HG03378 (cell line): ENCODE measurements at regions not wholly inside any gene's neighbourhood (a gene's known extent, or its start where the extent isn't known, plus 50 kb on each side); places are given as distances from the start of the nearest gene placed in this dataset.

Experiments
- ATAC-seq: cut with Tn5 transposase; IDR thresholded peaks from one replicate; pipeline ENCODE4 v1.9.1; 2021; ENCODE audit warnings: mild to moderate bottlenecking, moderate library complexity; ENCODE audit not compliant: unreplicated experiment

- no peak for ATAC-seq
Observed at GRCh38 chr15:35654332-35654731, 108.4 kb upstream of the DPH6 start.

DNA sequence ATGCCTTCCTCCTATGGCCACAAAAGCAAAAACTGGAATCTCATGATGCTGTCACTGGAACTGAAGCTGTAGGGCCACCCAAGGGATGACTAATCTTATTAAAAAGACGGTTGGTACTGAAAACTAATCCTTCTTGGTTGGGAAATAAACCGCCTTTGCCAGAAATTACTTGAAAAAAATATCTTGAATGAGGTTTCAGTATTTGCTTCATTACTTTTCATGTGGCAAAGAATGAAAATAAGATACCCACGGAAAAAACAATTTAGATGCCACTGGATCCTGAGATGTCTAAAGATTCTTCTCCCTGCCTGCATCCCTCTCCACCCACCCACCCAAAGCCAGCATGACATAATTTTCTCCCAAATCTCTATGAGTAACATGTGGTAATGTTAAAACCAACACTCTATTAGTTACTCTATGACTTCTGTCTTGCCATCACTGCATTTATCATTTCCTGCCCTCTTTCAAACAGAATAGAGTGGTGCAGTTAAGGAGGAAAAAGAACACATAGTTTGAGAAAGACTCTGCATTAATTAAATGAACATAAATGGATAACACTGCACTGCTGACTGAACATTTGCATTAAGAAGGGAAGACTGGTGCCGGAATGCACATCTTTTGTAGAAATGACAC lies 111.8 kb upstream of the DPH6 start:
- no peak for ATAC-seq

DNA sequence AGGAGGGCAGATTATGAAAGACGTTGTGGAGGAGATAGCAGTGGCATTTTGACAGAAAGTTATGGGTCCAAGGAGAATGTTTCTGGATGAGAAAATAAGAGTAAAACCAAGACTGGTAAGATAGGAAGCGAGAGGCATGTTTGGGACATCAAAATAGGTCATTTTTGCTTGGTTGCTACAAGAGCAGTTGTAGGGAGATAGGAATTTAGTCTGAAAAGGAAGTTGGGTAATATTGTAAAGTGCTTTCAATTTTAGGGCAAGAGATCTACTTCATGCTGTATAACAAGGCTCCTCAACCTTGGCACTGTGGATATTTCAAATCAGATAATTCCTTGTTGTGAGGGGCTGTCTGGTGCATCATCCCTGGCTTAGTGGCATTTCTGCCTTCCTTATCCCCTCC lies 118.0 kb upstream of the DPH6 start:
- no peak for ATAC-seq

DNA sequence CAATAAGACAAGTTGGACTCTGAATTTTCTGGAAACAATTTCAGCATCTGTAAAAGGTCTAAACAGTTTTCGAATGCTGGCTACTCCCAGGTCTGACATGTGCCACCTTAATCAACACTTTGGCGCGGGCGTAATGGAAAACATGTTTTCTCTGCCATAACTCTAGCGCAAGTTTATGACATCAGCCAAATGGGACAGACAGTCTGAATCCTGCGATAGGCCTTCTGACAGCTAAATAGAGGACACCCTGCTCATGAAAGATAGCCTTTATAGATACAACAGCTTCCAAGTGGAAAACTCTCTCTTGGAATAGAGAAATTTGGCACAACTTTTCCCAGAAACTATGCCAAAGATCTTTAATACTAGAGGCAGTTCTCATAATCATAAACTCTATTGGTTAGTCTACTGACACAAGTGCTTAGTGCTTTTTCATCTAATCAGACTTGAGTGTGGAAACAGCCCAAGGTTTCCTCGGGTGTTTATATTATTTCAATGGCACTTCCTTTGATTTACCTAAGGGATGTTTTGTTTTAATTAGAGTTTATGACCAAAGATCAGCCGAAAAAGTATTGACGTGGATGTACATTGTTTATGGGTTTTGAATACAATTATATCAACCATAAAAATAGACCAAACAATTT lies 120.1 kb upstream of the DPH6 start:
- ATAC-seq = no peak

- no peak for ATAC-seq
Observed at GRCh38 chr15:35667908-35668307, 121.9 kb upstream of the DPH6 start.

DNA sequence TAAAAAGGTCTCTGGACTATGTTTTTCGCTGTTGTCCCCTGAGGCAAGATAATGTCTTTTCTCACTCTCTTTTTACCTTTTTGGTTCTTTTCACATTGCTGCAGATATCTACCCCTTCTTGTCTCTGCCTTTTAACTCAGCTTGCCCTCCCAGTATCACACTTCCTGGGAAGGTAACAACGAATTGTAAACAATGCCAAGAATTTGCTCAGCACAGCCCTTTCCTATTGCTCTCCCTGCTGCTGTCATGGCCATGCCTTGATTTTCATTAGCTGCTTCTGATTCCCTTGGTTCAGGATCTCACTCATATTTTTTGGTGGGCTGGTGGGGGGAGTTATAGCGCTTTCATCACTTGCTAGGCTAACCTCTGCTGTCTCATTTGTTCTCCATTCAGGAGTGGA lies 123.1 kb upstream of the DPH6 start:
- no peak for ATAC-seq

- no peak for ATAC-seq
Observed at GRCh38 chr15:35669432-35670045, 123.6 kb upstream of the DPH6 start.

DNA sequence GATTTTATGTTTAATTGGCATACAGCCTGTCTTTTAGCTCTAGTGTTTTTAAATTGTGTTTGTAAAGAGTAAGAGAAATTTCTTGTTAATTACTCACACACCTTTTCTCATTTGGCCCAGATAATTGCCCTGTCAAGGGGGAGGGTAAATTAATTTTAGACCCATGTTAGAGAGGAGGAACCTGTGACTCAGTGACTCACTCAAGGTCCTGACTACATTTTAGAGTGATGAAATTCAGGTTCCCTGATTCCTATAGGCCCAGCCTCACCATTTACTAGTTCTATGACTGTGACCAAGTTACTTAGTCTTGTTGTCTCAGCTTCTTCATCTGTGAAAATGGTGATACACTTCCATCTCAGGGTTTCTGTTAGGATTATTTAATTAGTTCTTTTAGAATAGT lies 125.2 kb upstream of the DPH6 start:
- ATAC-seq = no peak

GRCh38 chr15:35671981-35672380 lies 126.0 kb upstream of the DPH6 start:
- no peak for ATAC-seq

- ATAC-seq = peak; percentile 88
Observed at GRCh38 chr15:35673093-35673684, 127.2 kb upstream of the DPH6 start.

GRCh38 chr15:35674873-35675781 lies 129.2 kb upstream of the DPH6 start:
- ATAC-seq = no peak

DNA sequence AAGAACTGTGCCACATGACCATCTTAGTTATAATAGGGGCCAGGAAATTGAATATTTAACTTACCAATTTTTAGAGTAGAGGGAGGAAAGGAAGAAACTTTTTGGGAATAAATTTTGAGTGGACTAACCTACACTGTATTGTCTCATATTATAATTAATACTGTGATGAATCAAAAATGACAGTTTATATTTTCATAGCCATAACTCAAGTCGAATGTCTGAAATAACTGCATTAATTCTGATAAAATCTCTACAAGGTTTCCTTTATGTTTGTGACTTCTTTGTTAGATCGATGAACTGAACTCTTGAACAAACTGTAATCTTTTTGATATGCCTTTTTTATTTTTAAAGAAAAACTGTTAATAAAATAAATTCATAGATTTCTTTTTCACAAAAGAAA lies 132.8 kb upstream of the DPH6 start:
- ATAC-seq = no peak

GRCh38 chr15:35679186-35679585 lies 133.2 kb upstream of the DPH6 start:
- ATAC-seq = no peak

DNA sequence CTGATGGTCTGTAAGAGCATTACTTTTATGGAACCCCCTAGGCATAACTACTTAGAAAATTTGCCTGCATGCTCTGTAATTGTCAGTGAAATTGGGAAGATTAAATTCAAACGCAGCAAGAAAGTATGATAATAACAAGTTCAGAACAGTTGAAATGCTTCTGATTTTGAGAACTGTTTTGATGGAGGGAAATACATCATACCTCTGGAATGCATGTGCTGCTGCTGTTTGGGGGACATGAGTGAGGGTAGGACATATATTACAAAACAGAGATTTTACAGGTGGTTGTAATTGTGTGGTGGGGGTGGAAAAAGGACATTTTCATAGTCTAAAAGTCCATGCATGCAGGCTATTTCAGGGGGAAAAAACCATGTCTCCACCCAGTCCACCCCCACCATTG lies 135.0 kb upstream of the DPH6 start:
- ATAC-seq = no peak

GRCh38 chr15:35686347-35686746 lies 140.4 kb upstream of the DPH6 start:
- ATAC-seq = no peak

DNA sequence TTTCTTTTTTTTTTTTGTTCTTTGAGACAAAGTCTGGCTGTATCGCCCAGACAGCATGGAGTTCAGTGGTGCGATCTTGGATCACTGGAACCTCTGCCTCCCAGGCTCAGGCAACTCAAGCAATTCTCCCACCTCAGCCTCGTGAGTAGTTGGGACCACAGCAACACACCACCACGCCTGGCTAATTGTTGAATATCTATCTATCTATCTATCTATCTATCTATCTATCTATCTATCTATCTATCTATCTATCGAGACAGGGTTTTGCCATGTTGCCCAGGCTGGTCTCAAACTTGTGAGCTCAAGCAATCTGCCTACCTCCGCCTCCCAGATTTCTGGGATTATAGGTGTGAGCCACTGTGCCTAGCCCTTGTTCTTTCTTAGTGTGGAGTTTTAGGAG lies 143.3 kb upstream of the DPH6 start:
- no peak for ATAC-seq

DNA sequence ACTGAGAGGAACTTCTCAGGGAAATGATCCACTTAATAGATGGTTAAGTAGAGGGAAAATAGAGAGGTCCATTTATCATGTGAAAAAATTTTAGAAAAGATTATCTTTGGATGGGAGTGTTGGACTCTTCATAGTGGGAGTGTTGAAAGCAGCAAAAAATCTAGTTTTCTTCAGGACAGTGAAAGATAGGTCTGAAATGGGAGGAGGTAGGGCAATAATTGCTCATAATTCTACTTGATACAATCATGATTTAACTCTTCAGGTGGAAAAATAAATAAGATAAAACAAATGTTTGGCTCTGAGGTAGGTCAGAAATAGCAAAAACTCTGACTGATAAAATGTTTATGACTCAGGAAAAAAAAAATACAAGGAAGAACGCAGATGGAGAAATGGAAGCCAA lies 144.1 kb upstream of the DPH6 start:
- ATAC-seq = no peak

DNA sequence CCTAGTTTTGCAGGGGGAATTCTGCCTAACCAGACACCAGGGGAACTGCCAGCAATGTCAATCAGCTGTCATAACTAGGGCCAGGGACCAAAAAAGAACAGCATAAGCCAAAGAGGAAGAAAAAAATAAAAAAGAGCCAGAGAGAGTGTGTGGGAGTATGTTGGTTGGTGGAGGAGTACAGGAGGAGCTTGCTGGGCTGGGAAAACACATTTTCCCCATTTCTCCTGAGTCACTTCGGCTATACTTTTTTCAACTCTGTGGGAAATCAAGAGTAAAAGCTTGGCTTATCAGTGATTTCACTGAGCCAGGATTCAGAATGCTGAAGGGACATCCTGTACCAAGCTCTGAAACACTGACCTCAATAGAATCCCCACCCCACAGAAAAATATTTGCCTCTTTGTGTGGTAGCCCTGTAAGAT lies 144.7 kb upstream of the DPH6 start:
- ATAC-seq = no peak

GRCh38 chr15:35691173-35691761 lies 145.3 kb upstream of the DPH6 start:
- ATAC-seq = no peak
